HEK293T (cell line): ENCODE measurements at regions not wholly inside any gene's neighbourhood (a gene's known extent, or its start where the extent isn't known, plus 50 kb on each side); places are given as distances from the start of the nearest gene placed in this dataset.
"Not testable (repeated sequence)": the region's sequence is repeated elsewhere in the genome, so short reads cannot be mapped to it uniquely, and the experiment has no call there.

Experiments used
- CTCF ChIA-PET: fragments of 350-600 bp; formaldehyde crosslinking; extraction: SDS; loops from one replicate; lab custom pipeline; 2021; ENCODE audit warnings: antibody characterized with exemption, inconsistent platforms; lab: Yijun Ruan, JAX
- POLR2A ChIA-PET: fragments of 350-600 bp; formaldehyde crosslinking; extraction: SDS; loops from one replicate; lab custom pipeline; 2020; ENCODE audit warnings: antibody characterized with exemption, inconsistent platforms; lab: Yijun Ruan, JAX
- DNase-seq: peaks from one replicate; pipeline ENCODE4 v3.0.0; 2012; ENCODE audit warnings: mixed read lengths; ENCODE audit errors: extremely low spot score
- ARNT ChIP-seq: fragments of 450-650 bp; IDR thresholded peaks from 2 replicates; pipeline ENCODE4 v1.6.1; 2017; ENCODE audit warnings: mild to moderate bottlenecking
- BHLHE40 ChIP-seq: fragments of 450-650 bp; IDR thresholded peaks from 2 replicates; pipeline ENCODE4 v1.6.1; 2016; ENCODE audit warnings: mild to moderate bottlenecking, moderate library complexity, borderline replicate concordance
- CTBP1 ChIP-seq: fragments of 450-650 bp; IDR thresholded peaks from 2 replicates; pipeline ENCODE4 v1.6.1; 2016; ENCODE audit warnings: borderline replicate concordance
- ELF4 ChIP-seq: fragments of 450-650 bp; IDR thresholded peaks from 2 replicates; pipeline ENCODE4 v1.6.1; 2017; ENCODE audit warnings: antibody characterized with exemption
- FOXA1 ChIP-seq: fragments of 450-650 bp; IDR thresholded peaks from 2 replicates; pipeline ENCODE4 v1.6.1; 2016; ENCODE audit warnings: mild to moderate bottlenecking
- FOXK2 ChIP-seq: fragments of 450-650 bp; IDR thresholded peaks from 2 replicates; pipeline ENCODE4 v1.6.1; 2016; ENCODE audit warnings: mild to moderate bottlenecking
- FOXM1 ChIP-seq: fragments of 450-650 bp; IDR thresholded peaks from 2 replicates; pipeline ENCODE4 v1.6.1; 2017; ENCODE audit warnings: mild to moderate bottlenecking, borderline replicate concordance
- HDGF ChIP-seq: fragments of 450-650 bp; IDR thresholded peaks from 2 replicates; pipeline ENCODE4 v1.6.1; 2017; ENCODE audit warnings: antibody characterized with exemption, borderline replicate concordance
- L3MBTL2 ChIP-seq: fragments of 450-650 bp; conservative IDR thresholded peaks from 2 replicates; pipeline ENCODE4 v1.6.1; 2016; ENCODE audit warnings: mild to moderate bottlenecking
- LEF1 ChIP-seq: fragments of 450-650 bp; IDR thresholded peaks from 2 replicates; pipeline ENCODE4 v1.6.1; 2017; ENCODE audit warnings: mild to moderate bottlenecking, borderline replicate concordance
- NFRKB ChIP-seq: fragments of 450-650 bp; IDR thresholded peaks from 2 replicates; pipeline ENCODE4 v1.6.1; 2016; ENCODE audit warnings: mild to moderate bottlenecking, moderate library complexity
- PKNOX1 ChIP-seq: fragments of 450-650 bp; IDR thresholded peaks from 2 replicates; pipeline ENCODE4 v1.6.1; 2016
- SP1 ChIP-seq: fragments of 450-650 bp; IDR thresholded peaks from 2 replicates; pipeline ENCODE4 v1.6.1; 2017
- SUZ12 ChIP-seq: fragments of 450-650 bp; IDR thresholded peaks from 2 replicates; pipeline ENCODE4 v1.6.1; 2016; ENCODE audit warnings: mild to moderate bottlenecking
- TARDBP ChIP-seq: fragments of 450-650 bp; IDR thresholded peaks from 2 replicates; pipeline ENCODE4 v1.6.1; 2016
- ZNF384 ChIP-seq: fragments of 450-650 bp; IDR thresholded peaks from 2 replicates; pipeline ENCODE4 v1.6.1; 2016

- ChIA-PET CTCF (no interaction called here), POLR2A (no interaction called here)
- TF ChIP-seq LEF1, result no peak
- TF ChIP-seq FOXM1, result no peak
- TF ChIP-seq BHLHE40, result no peak
- no peak for TF ChIP-seq FOXK2
- TF ChIP-seq ZNF384, result no peak
- TF ChIP-seq L3MBTL2, result no peak
Measured at GRCh38 chr6:122248001-122248669, 151.3 kb upstream of the HSF2 start.

GRCh38 chr6:122248844-122249243 lies 150.6 kb upstream of the HSF2 start:
- CTCF ChIA-PET, result no interaction called here
- POLR2A ChIA-PET, result no interaction called here
- TF ChIP-seq LEF1, result no peak
- no peak for TF ChIP-seq BHLHE40
- TF ChIP-seq PKNOX1, result no peak
- TF ChIP-seq ARNT, result no peak
- no peak for TF ChIP-seq HDGF
- TF ChIP-seq ELF4, result no peak
- no peak for TF ChIP-seq TARDBP
- no peak for TF ChIP-seq FOXA1
- TF ChIP-seq CTBP1, result no peak
- no peak for TF ChIP-seq FOXM1
- TF ChIP-seq SP1, result no peak
- no peak for TF ChIP-seq FOXK2
- TF ChIP-seq SUZ12, result no peak
- DNase-seq, result no peak

More at GRCh38 chr6:122248001-122248669, 151.3 kb upstream of the HSF2 start:
- DNase-seq, result no peak

- no peak for DNase-seq
- ChIA-PET POLR2A (no interaction called here), CTCF (no interaction called here)
- TF ChIP-seq L3MBTL2 (no peak), ARNT (no peak), NFRKB (no peak), LEF1 (no peak), CTBP1 (no peak), TARDBP (no peak), SP1 (no peak), SUZ12 (no peak), ELF4 (no peak), ZNF384 (no peak), FOXK2 (no peak)
Measured at GRCh38 chr6:122258839-122259238, 140.6 kb upstream of the HSF2 start.

GRCh38 chr6:122264557-122264956 lies 134.9 kb upstream of the HSF2 start:
- no peak for DNase-seq
- ChIA-PET POLR2A (no interaction called here), CTCF (no interaction called here)
- TF ChIP-seq LEF1 (no peak), SP1 (no peak), NFRKB (no peak), L3MBTL2 (no peak), ARNT (no peak)

- ChIA-PET CTCF (no interaction called here), POLR2A (no interaction called here)
- no peak for DNase-seq
- TF ChIP-seq ZNF384 (no peak), NFRKB (no peak), PKNOX1 (peak; percentile 73)
Measured at GRCh38 chr6:122265755-122266154, 133.7 kb upstream of the HSF2 start.

GRCh38 chr6:122268394-122268793 lies 131.1 kb upstream of the HSF2 start:
- CTCF ChIA-PET, result no interaction called here
- no peak for DNase-seq
- TF ChIP-seq SP1 (no peak), ELF4 (no peak), NFRKB (no peak), FOXA1 (no peak), FOXK2 (no peak), PKNOX1 (no peak), ARNT (no peak), SUZ12 (no peak), BHLHE40 (no peak), ZNF384 (no peak), HDGF (no peak), LEF1 (no peak), CTBP1 (no peak)
- POLR2A ChIA-PET, result no interaction called here

GRCh38 chr6:122276637-122277036 lies 122.8 kb upstream of the HSF2 start:
- POLR2A ChIA-PET, result no interaction called here
- CTCF ChIA-PET, result no interaction called here

GRCh38 chr6:122280105-122281021 lies 119.1 kb upstream of the HSF2 start:
- DNase-seq, CTCF ChIA-PET, POLR2A ChIA-PET: not testable (repeated sequence)

More at GRCh38 chr6:122276637-122277036, 122.8 kb upstream of the HSF2 start:
- no peak for DNase-seq
- no peak for TF ChIP-seq NFRKB
- TF ChIP-seq SP1, result no peak
